ENCODE measurements at regions not wholly inside any gene's neighbourhood (a gene's known extent, or its start where the extent isn't known, plus 50 kb on each side); places are given as distances from the start of the nearest gene placed in this dataset.

- H3K9me3 ChIP-seq (ENCODE audit: low read length) = no peaks in the 10 kb centered on the region
- H3K4me2 ChIP-seq (ENCODE audit: low read length) = no peak overlapping the region
- no peak overlapping the region for H3K9ac ChIP-seq (ENCODE audit: low read length)
- no peaks in the 10 kb centered on the region for H3K79me2 ChIP-seq (replicated peaks; ENCODE audit: insufficient read depth, low read length)
- no peaks in the 10 kb centered on the region for H3K27me3 ChIP-seq (ENCODE audit: insufficient read depth, low read depth, low read length)
- H4K20me1 ChIP-seq (ENCODE audit: insufficient read depth) = no peaks in the 10 kb centered on the region
- no peaks in the 10 kb centered on the region for H3K36me3 ChIP-seq (ENCODE audit: insufficient read depth, low read length)
- no peaks in the 10 kb centered on the region for H3F3A ChIP-seq (ENCODE audit: insufficient read depth, low read length, poor library complexity, severe bottlenecking)
- no peak overlapping the region for H3K4me3 ChIP-seq (ENCODE audit: low read length)
- TF ChIP-seq SMC3 (conservative IDR thresholded peaks at IDR 0.05; ENCODE audit: poor library complexity) = no peak
- no peak for TF ChIP-seq EZH2 (IDR thresholded peaks at IDR 0.05; ENCODE audit: borderline replicate concordance, insufficient read depth, low read length, poor library complexity, severe bottlenecking)
- TF ChIP-seq REST (IDR thresholded peaks at IDR 0.05; ENCODE audit: borderline replicate concordance) = no peak
- no peak for TF ChIP-seq POLR2AphosphoS5 (IDR thresholded peaks at IDR 0.05)
- TF ChIP-seq MXI1 (conservative IDR thresholded peaks at IDR 0.05; ENCODE audit: poor library complexity, severe bottlenecking) = no peak
- no peak for TF ChIP-seq EP300 (conservative IDR thresholded peaks at IDR 0.05; ENCODE audit: poor library complexity, severe bottlenecking)
- TF ChIP-seq TAF1 (IDR thresholded peaks at IDR 0.05; ENCODE audit: low read depth) = no peak
- TF ChIP-seq CTCF (IDR thresholded peaks at IDR 0.05; ENCODE audit: poor library complexity, severe bottlenecking) = no peak
- no peak for TF ChIP-seq RAD21 (conservative IDR thresholded peaks at IDR 0.05)
- no peak overlapping the region for H3K27ac ChIP-seq (ENCODE audit: low read length)
- no peak overlapping the region for H2AFZ ChIP-seq (ENCODE audit: low read depth, low read length)
- no peaks in the 10 kb centered on the region for H3K9me2 ChIP-seq (ENCODE audit: insufficient read depth, low read length)
Measured at GRCh38 chr14:26070443-26070842, 527.4 kb downstream of the NOVA1 start.

GRCh38 chr14:26067786-26068459 is 529.9 kb downstream of the NOVA1 start:
- Histone ChIP-seq H2AFZ (ENCODE audit: low read depth, low read length) (no peak overlapping the region), H3K79me2 (replicated peaks; ENCODE audit: insufficient read depth, low read length) (no peaks in the 10 kb centered on the region), H3F3A (ENCODE audit: insufficient read depth, low read length, poor library complexity, severe bottlenecking) (peaks cover 6% of the 10 kb centered on the region), H3K27ac (ENCODE audit: low read length) (no peak overlapping the region), H4K20me1 (ENCODE audit: insufficient read depth) (no peaks in the 10 kb centered on the region), H3K27me3 (ENCODE audit: insufficient read depth, low read depth, low read length) (no peaks in the 10 kb centered on the region), H3K9ac (ENCODE audit: low read length) (no peak overlapping the region), H3K4me3 (ENCODE audit: low read length) (no peak overlapping the region), H3K9me3 (ENCODE audit: low read length) (no peaks in the 10 kb centered on the region), H3K36me3 (ENCODE audit: insufficient read depth, low read length) (no peaks in the 10 kb centered on the region), H3K9me2 (ENCODE audit: insufficient read depth, low read length) (no peaks in the 10 kb centered on the region), H3K4me2 (ENCODE audit: low read length) (no peak overlapping the region)
- TF ChIP-seq TAF1 (IDR thresholded peaks at IDR 0.05; ENCODE audit: low read depth) = no peak
- no peak for TF ChIP-seq RAD21 (conservative IDR thresholded peaks at IDR 0.05)
- TF ChIP-seq CTCF (IDR thresholded peaks at IDR 0.05; ENCODE audit: poor library complexity, severe bottlenecking) = no peak
- no peak for TF ChIP-seq SMC3 (conservative IDR thresholded peaks at IDR 0.05; ENCODE audit: poor library complexity)

All from neural cell (in vitro differentiated cells).